NAMALWA (cell line): ENCODE measurements at regions not wholly inside any gene's neighbourhood (a gene's known extent, or its start where the extent isn't known, plus 50 kb on each side); places are given as distances from the start of the nearest gene placed in this dataset.

Experiments
- DNase-seq: peaks from one replicate; pipeline ENCODE4 v3.0.0-alpha.2; 2015; ENCODE audit warnings: low spot score

- peak; percentile 15 for DNase-seq
Observed at GRCh38 chr6:94071835-94072234, 652.5 kb upstream of the EPHA7 start.

- DNase-seq, result no peak
Observed at GRCh38 chr6:94065707-94066337, 646.5 kb upstream of the EPHA7 start.

GRCh38 chr6:94052749-94053148 lies 633.4 kb upstream of the EPHA7 start:
- no peak for DNase-seq

GRCh38 chr6:94050515-94050914 lies 631.2 kb upstream of the EPHA7 start:
- no peak for DNase-seq

GRCh38 chr6:94049001-94049400 lies 629.6 kb upstream of the EPHA7 start:
- DNase-seq, result no peak

GRCh38 chr6:94045099-94045829 lies 625.9 kb upstream of the EPHA7 start:
- no peak for DNase-seq

- DNase-seq, result no peak
Observed at GRCh38 chr6:94041945-94042709, 622.8 kb upstream of the EPHA7 start.

GRCh38 chr6:94036024-94036423 lies 616.7 kb upstream of the EPHA7 start:
- DNase-seq, result no peak

- no peak for DNase-seq
Observed at GRCh38 chr6:94027374-94027773, 608.0 kb upstream of the EPHA7 start.

- DNase-seq, result no peak
Observed at GRCh38 chr6:94026575-94026974, 607.2 kb upstream of the EPHA7 start.

GRCh38 chr6:94005835-94006234 lies 586.5 kb upstream of the EPHA7 start:
- no peak for DNase-seq

- DNase-seq, result no peak
Observed at GRCh38 chr6:93992976-93993375, 573.6 kb upstream of the EPHA7 start.

- DNase-seq, result no peak
Observed at GRCh38 chr6:93989630-93990029, 570.3 kb upstream of the EPHA7 start.

GRCh38 chr6:93985953-93986352 lies 566.6 kb upstream of the EPHA7 start:
- no peak for DNase-seq

GRCh38 chr6:93975159-93975558 lies 555.8 kb upstream of the EPHA7 start:
- DNase-seq, result no peak

- DNase-seq, result no peak
Observed at GRCh38 chr6:93974332-93974731, 555.0 kb upstream of the EPHA7 start.

- DNase-seq, result no peak
Observed at GRCh38 chr6:93972791-93973190, 553.4 kb upstream of the EPHA7 start.

- no peak for DNase-seq
Observed at GRCh38 chr6:93970684-93971083, 551.3 kb upstream of the EPHA7 start.

- no peak for DNase-seq
Observed at GRCh38 chr6:93968126-93968525, 548.8 kb upstream of the EPHA7 start.

- no peak for DNase-seq
Observed at GRCh38 chr6:93964926-93965325, 545.6 kb upstream of the EPHA7 start.

GRCh38 chr6:93964321-93964720 lies 545.0 kb upstream of the EPHA7 start:
- DNase-seq, result no peak

GRCh38 chr6:93962566-93962965 lies 543.2 kb upstream of the EPHA7 start:
- no peak for DNase-seq

- no peak for DNase-seq
Observed at GRCh38 chr6:93954584-93954983, 535.2 kb upstream of the EPHA7 start.
